MCF 10A (cell line): ENCODE measurements at regions not wholly inside any gene's neighbourhood (a gene's known extent, or its start where the extent isn't known, plus 50 kb on each side); places are given as distances from the start of the nearest gene placed in this dataset.

Experiments
- BruUV-seq: library from RNA; stranded (reverse); fragments of 400-500 nt; replicated peaks from 2 replicates; lab custom pipeline; 2021; lab: Mats Ljungman, UMichigan
- CTCF ChIA-PET: fragments of 300-600 bp; sonication (Branson Sonifier 250); formaldehyde crosslinking; extraction: SDS; loops from one replicate; lab custom pipeline; 2021; ENCODE audit warnings: antibody characterized with exemption, inconsistent platforms; lab: Yijun Ruan, JAX
- POLR2A ChIA-PET: fragments of 300-600, 350-650 bp; sonication (Branson Sonifier 250); formaldehyde crosslinking; extraction: SDS; loops from one replicate; lab custom pipeline; 2020; ENCODE audit warnings: antibody characterized with exemption, inconsistent platforms; lab: Yijun Ruan, JAX
- DNase-seq: peaks from one replicate; pipeline ENCODE4 v3.0.0-alpha.2; 2018; ENCODE audit not compliant: unreplicated experiment
- H3K27ac Mint-ChIP-seq: one replicate; pipeline ENCODE4 v1.8.0; 2022; ENCODE audit warnings: mild to moderate bottlenecking, low read depth, mixed read lengths; ENCODE audit not compliant: unreplicated experiment
- H3K27me3 Mint-ChIP-seq: one replicate; pipeline ENCODE4 v1.8.0; 2022; ENCODE audit warnings: mixed read lengths; ENCODE audit not compliant: insufficient read depth, unreplicated experiment
- H3K36me3 Mint-ChIP-seq: one replicate; pipeline ENCODE4 v1.8.0; 2022; ENCODE audit warnings: mild to moderate bottlenecking, moderate library complexity, mixed read lengths; ENCODE audit not compliant: insufficient read depth, unreplicated experiment
- H3K4me1 Mint-ChIP-seq: one replicate; pipeline ENCODE4 v1.8.0; 2022; ENCODE audit warnings: mixed read lengths; ENCODE audit not compliant: insufficient read depth, unreplicated experiment
- H3K4me3 Mint-ChIP-seq: one replicate; pipeline ENCODE4 v1.8.0; 2022; ENCODE audit warnings: mild to moderate bottlenecking, moderate library complexity, mixed read lengths; ENCODE audit not compliant: unreplicated experiment
- H3K9me3 Mint-ChIP-seq: one replicate; pipeline ENCODE4 v1.8.0; 2022; ENCODE audit warnings: mixed read lengths; ENCODE audit not compliant: unreplicated experiment
- intact Hi-C: fragments of 100-400 bp; cut with micrococcal nuclease; formaldehyde crosslinking; loops from 2 replicates; pipeline ENCODE4 v1.14.1; 2022
- TF ChIP-seq, protein P1 (sequence below): fragments of 200-600 bp; IDR thresholded peaks from one replicate; pipeline ENCODE4 v1.8.0; 2022; ENCODE audit warnings: antibody characterized with exemption, mild to moderate bottlenecking; ENCODE audit not compliant: unreplicated experiment

- H3K27ac Mint-ChIP-seq: no peak overlapping the region
- intact Hi-C loops: no loop called here
- H3K4me1 Mint-ChIP-seq: no peaks in the 10 kb centered on the region
- ChIA-PET CTCF (no interaction called here), POLR2A (no interaction called here)
- BruUV-seq: no TSS peak
- no peak for DNase-seq
- peaks cover 7% of the 10 kb centered on the region for H3K9me3 Mint-ChIP-seq
- no peak overlapping the region for H3K4me3 Mint-ChIP-seq
- H3K27me3 Mint-ChIP-seq: peaks cover 48% of the 10 kb centered on the region
- no peaks in the 10 kb centered on the region for H3K36me3 Mint-ChIP-seq
- TF ChIP-seq, protein P1, sequence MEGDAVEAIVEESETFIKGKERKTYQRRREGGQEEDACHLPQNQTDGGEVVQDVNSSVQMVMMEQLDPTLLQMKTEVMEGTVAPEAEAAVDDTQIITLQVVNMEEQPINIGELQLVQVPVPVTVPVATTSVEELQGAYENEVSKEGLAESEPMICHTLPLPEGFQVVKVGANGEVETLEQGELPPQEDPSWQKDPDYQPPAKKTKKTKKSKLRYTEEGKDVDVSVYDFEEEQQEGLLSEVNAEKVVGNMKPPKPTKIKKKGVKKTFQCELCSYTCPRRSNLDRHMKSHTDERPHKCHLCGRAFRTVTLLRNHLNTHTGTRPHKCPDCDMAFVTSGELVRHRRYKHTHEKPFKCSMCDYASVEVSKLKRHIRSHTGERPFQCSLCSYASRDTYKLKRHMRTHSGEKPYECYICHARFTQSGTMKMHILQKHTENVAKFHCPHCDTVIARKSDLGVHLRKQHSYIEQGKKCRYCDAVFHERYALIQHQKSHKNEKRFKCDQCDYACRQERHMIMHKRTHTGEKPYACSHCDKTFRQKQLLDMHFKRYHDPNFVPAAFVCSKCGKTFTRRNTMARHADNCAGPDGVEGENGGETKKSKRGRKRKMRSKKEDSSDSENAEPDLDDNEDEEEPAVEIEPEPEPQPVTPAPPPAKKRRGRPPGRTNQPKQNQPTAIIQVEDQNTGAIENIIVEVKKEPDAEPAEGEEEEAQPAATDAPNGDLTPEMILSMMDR: no peak
These were observed 276.9 kb downstream of the MATN1 start for GRCh38 chr1:30446508-30446907.

GRCh38 chr1:30446095-30446494 lies 277.3 kb downstream of the MATN1 start:
- Mint-ChIP-seq H3K4me3 (no peak overlapping the region), H3K9me3 (peaks cover 7% of the 10 kb centered on the region), H3K27ac (no peak overlapping the region), H3K4me1 (no peaks in the 10 kb centered on the region), H3K27me3 (peaks cover 49% of the 10 kb centered on the region), H3K36me3 (no peaks in the 10 kb centered on the region)
- no peak for DNase-seq
- BruUV-seq: no TSS peak
- ChIA-PET CTCF (no interaction called here), POLR2A (no interaction called here)
- TF ChIP-seq, protein P1: no peak
- intact Hi-C loops: no loop called here

GRCh38 chr1:30445449-30445848 lies 277.9 kb downstream of the MATN1 start:
- intact Hi-C loops: no loop called here
- no peak for DNase-seq
- H3K4me3 Mint-ChIP-seq: no peak overlapping the region
- TF ChIP-seq, protein P1: no peak
- no peaks in the 10 kb centered on the region for H3K4me1 Mint-ChIP-seq
- H3K27ac Mint-ChIP-seq: no peak overlapping the region
- no TSS peak for BruUV-seq
- CTCF ChIA-PET: no interaction called here
- H3K36me3 Mint-ChIP-seq: no peaks in the 10 kb centered on the region
- peaks cover 7% of the 10 kb centered on the region for H3K9me3 Mint-ChIP-seq
- POLR2A ChIA-PET: no interaction called here
- peaks cover 54% of the 10 kb centered on the region for H3K27me3 Mint-ChIP-seq

DNA sequence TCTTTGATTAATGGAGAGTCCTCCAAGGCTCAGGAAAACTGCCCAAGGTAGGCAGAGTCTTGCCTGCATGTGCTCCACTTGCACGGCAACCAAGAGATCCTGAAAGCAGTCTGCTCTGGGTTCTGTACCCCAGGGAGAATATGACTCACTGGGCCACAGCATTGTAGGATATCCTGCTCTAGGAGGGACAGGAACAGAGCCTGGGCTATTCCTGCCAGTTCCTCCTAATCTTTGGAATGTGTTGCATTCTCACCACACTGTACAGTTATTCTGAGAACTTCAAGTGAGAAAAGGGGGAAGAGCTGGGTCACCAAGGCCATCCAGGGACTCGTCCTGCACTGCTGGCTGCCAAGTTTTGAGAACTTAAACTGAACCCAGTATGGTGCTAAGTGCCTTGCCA lies 278.5 kb downstream of the MATN1 start:
- DNase-seq: no peak
- H3K9me3 Mint-ChIP-seq: peaks cover 7% of the 10 kb centered on the region
- H3K4me1 Mint-ChIP-seq: no peaks in the 10 kb centered on the region
- H3K4me3 Mint-ChIP-seq: no peak overlapping the region
- no peak overlapping the region for H3K27ac Mint-ChIP-seq
- peaks cover 50% of the 10 kb centered on the region for H3K27me3 Mint-ChIP-seq
- no TSS peak for BruUV-seq
- intact Hi-C loops: no loop called here
- H3K36me3 Mint-ChIP-seq: no peaks in the 10 kb centered on the region
- TF ChIP-seq, protein P1: no peak
- ChIA-PET POLR2A (no interaction called here), CTCF (no interaction called here)
